ENCODE measurements at regions not wholly inside any gene's neighbourhood (a gene's known extent, or its start where the extent isn't known, plus 50 kb on each side); places are given as distances from the start of the nearest gene placed in this dataset.

DNA sequence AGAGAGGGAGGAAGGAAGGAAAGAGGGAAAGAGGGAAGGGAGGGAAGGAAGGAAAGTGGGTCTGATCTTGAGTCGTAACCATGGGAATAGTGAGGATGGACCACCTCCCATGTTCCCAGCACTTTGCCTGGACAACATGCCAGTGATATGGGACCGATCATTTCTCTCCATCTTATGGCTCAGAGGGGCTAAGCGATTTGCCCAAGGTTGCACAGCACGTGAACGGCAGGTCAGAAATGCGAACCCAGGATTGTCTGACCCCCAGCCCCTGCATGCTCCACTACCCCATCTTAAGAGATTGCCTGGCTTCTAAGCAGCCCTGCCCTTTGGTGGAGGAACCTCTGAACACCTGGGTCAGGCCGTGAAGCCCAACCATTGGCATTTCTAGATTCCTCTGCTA lies 109.0 kb upstream of the CARD11 start:
- TF ChIP-seq CHD2 (IDR thresholded peaks at IDR 0.05; ENCODE audit: low read length, partially characterized antibody) (no peak), POLR2A (IDR thresholded peaks at IDR 0.05; ENCODE audit: low read length) (no peak), HOXA7 (CRISPR knock-in tag; IDR thresholded peaks at IDR 0.05) (no peak), JUN (IDR thresholded peaks at IDR 0.05) (no peak), NFE2L2 (conservative IDR thresholded peaks at IDR 0.05; ENCODE audit: low read length) (no peak), TP53 (CRISPR knock-in tag; IDR thresholded peaks at IDR 0.05) (no peak), RFX5 (IDR thresholded peaks at IDR 0.05) (no peak), USF2 (IDR thresholded peaks at IDR 0.05) (no peak)
- TF ChIP-seq, protein P1, sequence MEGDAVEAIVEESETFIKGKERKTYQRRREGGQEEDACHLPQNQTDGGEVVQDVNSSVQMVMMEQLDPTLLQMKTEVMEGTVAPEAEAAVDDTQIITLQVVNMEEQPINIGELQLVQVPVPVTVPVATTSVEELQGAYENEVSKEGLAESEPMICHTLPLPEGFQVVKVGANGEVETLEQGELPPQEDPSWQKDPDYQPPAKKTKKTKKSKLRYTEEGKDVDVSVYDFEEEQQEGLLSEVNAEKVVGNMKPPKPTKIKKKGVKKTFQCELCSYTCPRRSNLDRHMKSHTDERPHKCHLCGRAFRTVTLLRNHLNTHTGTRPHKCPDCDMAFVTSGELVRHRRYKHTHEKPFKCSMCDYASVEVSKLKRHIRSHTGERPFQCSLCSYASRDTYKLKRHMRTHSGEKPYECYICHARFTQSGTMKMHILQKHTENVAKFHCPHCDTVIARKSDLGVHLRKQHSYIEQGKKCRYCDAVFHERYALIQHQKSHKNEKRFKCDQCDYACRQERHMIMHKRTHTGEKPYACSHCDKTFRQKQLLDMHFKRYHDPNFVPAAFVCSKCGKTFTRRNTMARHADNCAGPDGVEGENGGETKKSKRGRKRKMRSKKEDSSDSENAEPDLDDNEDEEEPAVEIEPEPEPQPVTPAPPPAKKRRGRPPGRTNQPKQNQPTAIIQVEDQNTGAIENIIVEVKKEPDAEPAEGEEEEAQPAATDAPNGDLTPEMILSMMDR (IDR thresholded peaks at IDR 0.05) = no peak
- TF ChIP-seq, protein P2, sequence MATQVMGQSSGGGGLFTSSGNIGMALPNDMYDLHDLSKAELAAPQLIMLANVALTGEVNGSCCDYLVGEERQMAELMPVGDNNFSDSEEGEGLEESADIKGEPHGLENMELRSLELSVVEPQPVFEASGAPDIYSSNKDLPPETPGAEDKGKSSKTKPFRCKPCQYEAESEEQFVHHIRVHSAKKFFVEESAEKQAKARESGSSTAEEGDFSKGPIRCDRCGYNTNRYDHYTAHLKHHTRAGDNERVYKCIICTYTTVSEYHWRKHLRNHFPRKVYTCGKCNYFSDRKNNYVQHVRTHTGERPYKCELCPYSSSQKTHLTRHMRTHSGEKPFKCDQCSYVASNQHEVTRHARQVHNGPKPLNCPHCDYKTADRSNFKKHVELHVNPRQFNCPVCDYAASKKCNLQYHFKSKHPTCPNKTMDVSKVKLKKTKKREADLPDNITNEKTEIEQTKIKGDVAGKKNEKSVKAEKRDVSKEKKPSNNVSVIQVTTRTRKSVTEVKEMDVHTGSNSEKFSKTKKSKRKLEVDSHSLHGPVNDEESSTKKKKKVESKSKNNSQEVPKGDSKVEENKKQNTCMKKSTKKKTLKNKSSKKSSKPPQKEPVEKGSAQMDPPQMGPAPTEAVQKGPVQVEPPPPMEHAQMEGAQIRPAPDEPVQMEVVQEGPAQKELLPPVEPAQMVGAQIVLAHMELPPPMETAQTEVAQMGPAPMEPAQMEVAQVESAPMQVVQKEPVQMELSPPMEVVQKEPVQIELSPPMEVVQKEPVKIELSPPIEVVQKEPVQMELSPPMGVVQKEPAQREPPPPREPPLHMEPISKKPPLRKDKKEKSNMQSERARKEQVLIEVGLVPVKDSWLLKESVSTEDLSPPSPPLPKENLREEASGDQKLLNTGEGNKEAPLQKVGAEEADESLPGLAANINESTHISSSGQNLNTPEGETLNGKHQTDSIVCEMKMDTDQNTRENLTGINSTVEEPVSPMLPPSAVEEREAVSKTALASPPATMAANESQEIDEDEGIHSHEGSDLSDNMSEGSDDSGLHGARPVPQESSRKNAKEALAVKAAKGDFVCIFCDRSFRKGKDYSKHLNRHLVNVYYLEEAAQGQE (IDR thresholded peaks at IDR 0.05) = no peak

Data from A549 (cell line).